PC-9 (cell line): ENCODE measurements at regions not wholly inside any gene's neighbourhood (a gene's known extent, or its start where the extent isn't known, plus 50 kb on each side); places are given as distances from the start of the nearest gene placed in this dataset.

Source experiments
- CTCF ChIP-seq: fragments of 200-600 bp; sonication (generic); conservative IDR thresholded peaks from 2 replicates; pipeline ENCODE4 v1.6.1; 2017; ENCODE audit warnings: mixed run types, antibody characterized with exemption, mild to moderate bottlenecking, moderate library complexity
- EZH2 ChIP-seq: fragments of 200-600 bp; sonication (generic); IDR thresholded peaks from 2 replicates; pipeline ENCODE4 v1.8.0; 2017; ENCODE audit warnings: antibody characterized with exemption, low read depth

- TF ChIP-seq CTCF (no peak), EZH2 (no peak)
Measured at GRCh38 chr2:66340521-66340920, 94.4 kb upstream of the MEIS1 start.
